ENCODE measurements at regions not wholly inside any gene's neighbourhood (a gene's known extent, or its start where the extent isn't known, plus 50 kb on each side); places are given as distances from the start of the nearest gene placed in this dataset.

GRCh38 chr12:89782807-89783206 lies 74.2 kb upstream of the ATP2B1 start:
- Histone ChIP-seq H3K36me3 (ENCODE audit: control insufficient read depth in 4 of 4, insufficient read depth in 3 of 4, low read depth in 1 of 4, low read length in 3 of 4) (no peaks in the 10 kb centered on the region), H3K9ac (ENCODE audit: low read depth in 1 of 2, low read length in 2 of 2) (no peak overlapping the region), H3K4me3 (ENCODE audit: low read depth in 1 of 3, low read length in 3 of 3) (no peak overlapping the region), H3K9me3 (ENCODE audit: control insufficient read depth in 4 of 4, low read length in 3 of 4) (peaks cover 0 to 7% (median 0%) of the 10 kb centered on the region in 4 donors), H3K27ac (ENCODE audit: low read depth in 1 of 2, low read length in 2 of 2) (no peak overlapping the region), H3K27me3 (ENCODE audit: control insufficient read depth in 4 of 4, insufficient read depth in 4 of 4, low read length in 3 of 4) (no peaks in the 10 kb centered on the region), H3K4me1 (ENCODE audit: control insufficient read depth in 4 of 4, insufficient read depth in 4 of 4, low read length in 3 of 4) (no peaks in the 10 kb centered on the region)
- 81% methylated on average over 1 of the region's 1 CpG for WGBS
- TF ChIP-seq CTCF (IDR thresholded peaks at IDR 0.05; ENCODE audit: low read depth, low read length, missing input control), result no peak
- no peak for TF ChIP-seq FOXA2 (IDR thresholded peaks at IDR 0.05)
- no peak for TF ChIP-seq REST (IDR thresholded peaks at IDR 0.05)
- TF ChIP-seq HNF4G (IDR thresholded peaks at IDR 0.05), result no peak
- no peak for TF ChIP-seq ZBTB33 (IDR thresholded peaks at IDR 0.05)
- no peak for TF ChIP-seq TAF1 (conservative IDR thresholded peaks at IDR 0.05)
- no peak for TF ChIP-seq MAX (IDR thresholded peaks at IDR 0.05)
- TF ChIP-seq JUND (IDR thresholded peaks at IDR 0.05), result no peak
- TF ChIP-seq FOXA1 (IDR thresholded peaks at IDR 0.05), result no peak
- no peak for TF ChIP-seq SP1 (IDR thresholded peaks at IDR 0.05)
- TF ChIP-seq RAD21 (IDR thresholded peaks at IDR 0.05), result no peak
- no peak for TF ChIP-seq RXRA (IDR thresholded peaks at IDR 0.05)
- TF ChIP-seq YY1 (IDR thresholded peaks at IDR 0.05), result no peak
- TF ChIP-seq EGR1 (IDR thresholded peaks at IDR 0.05; ENCODE audit: low read depth in 2 of 2), result no peak
- no peak for TF ChIP-seq ATF3 (IDR thresholded peaks at IDR 0.05)
- no peak for TF ChIP-seq GABPA (IDR thresholded peaks at IDR 0.05 in 1 of 2, conservative IDR thresholded peaks at IDR 0.05 in 1 of 2)
- no peak for TF ChIP-seq NR2F2 (IDR thresholded peaks at IDR 0.05)
- TF ChIP-seq HNF4A (conservative IDR thresholded peaks at IDR 0.05), result no peak
- no peak for DNase-seq (ENCODE audit: low spot score)
